HG03159 (cell line): ENCODE measurements at regions not wholly inside any gene's neighbourhood (a gene's known extent, or its start where the extent isn't known, plus 50 kb on each side); places are given as distances from the start of the nearest gene placed in this dataset.

Experiments
- ATAC-seq: cut with Tn5 transposase; IDR thresholded peaks from one replicate; pipeline ENCODE4 v1.9.1; 2021; ENCODE audit warnings: mild to moderate bottlenecking, moderate library complexity; ENCODE audit not compliant: unreplicated experiment

DNA sequence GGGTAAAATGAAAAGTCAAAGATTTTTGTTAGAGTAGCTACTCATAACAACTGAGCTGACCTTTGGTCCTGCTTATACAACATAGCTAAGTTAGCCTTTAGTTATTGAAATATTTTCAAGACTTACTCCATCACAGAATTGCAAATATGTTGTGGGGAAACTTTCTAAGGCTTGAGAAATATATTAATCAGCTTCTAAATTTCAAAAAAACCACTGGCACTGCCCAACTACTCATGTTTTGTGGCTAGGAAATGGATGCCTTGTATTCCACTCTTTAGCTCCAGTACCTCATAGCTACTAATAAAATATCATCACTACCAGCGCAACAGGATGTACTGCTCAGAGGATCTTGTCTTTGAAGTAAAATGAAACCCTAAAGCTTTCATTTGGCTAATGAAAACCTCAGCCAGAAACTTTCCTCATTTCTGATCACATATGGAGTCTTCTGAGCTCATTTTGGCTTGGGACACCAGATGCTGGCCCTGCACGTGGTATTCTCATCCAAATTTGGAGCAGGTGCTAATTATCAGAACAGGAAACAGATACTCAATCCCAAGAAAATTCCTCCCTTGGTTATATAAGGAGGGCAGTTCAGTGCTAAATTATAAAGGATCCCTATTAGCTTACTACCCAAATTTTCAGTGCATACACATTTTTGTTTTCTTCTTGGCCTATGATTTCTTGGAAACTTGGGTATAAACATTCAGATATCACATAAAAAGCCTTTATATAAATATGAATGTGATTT, 690.7 kb downstream of the ADGRL2 start:
- ATAC-seq: no peak

- no peak for ATAC-seq
Observed at GRCh38 chr1:82487778-82488177, 687.0 kb downstream of the ADGRL2 start.

DNA sequence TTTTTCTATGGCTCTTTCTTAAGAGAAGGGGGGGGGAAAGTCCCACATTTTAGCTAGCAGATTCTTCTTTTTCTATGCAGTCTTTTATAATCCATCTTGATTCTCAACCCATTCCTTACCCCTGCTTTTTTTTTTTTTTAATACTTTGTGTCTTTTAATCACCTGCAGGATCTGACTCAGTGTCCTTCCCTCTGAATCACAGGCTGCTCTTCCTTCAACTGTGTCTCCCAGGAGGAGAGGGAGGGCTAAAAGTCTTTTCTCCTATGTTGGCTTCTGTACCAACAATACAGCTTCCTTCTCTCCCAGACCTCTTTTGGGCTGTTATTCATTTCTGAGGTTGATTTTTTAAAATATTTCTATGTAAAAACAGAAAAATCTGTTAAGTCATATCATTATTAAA, 686.2 kb downstream of the ADGRL2 start:
- no peak for ATAC-seq

- no peak for ATAC-seq
Observed at GRCh38 chr1:82486468-82486867, 685.7 kb downstream of the ADGRL2 start.

DNA sequence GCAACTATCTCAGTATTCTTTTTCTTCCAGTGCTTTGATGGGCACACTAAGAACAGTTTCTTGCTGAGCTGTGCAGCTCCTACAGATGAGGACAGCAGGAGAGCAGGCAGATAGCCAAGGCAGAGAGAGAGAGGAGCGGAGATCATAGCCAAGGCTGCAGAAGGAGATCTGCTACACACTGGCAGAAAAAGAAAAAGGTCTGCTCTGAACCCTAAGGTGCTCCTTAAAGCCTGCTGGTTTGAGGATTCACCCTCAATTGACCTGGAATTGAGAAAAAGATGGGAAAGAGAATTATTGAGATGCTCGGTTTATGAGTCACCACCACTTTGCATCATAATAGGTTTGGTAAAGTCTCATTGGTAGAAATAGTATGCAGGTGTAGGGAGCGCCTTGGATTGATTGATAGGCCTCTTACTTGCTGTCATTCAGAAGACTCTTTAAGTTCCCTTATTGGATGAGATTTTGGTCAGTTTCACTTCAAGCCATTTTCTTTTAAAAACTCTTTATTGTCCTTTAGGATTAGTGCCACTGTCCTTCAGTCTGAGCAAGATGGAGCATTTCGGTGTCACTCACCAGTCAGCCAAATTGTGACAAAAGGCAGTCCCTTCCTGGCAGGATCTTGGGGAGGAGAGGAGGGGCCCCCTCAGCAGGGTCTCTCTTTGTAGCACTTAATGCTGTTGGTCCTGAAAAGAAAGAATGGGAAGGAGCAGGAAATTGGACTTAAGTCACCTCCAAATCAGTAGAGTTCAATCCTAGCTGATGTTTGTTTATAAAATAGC, 685.0 kb downstream of the ADGRL2 start:
- ATAC-seq: no peak

DNA sequence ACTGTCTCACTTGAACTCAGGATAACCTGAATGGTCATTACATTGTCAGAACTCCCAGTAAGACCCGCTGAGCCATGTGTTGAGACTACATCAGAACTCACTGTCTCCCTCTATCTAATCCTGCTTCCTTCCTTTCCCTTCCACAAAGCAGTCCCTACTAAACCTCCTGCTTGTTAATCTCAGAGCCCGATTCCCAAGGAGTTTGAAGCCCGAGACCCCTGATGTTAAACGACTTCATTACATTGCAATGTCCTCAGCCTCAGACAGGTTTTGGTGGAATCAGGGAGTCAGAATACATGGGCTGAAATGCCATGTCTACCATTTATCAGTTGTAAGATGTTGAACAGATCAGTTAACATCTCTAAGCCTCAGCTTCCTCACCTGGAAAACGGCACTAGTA, 682.4 kb downstream of the ADGRL2 start:
- ATAC-seq: no peak

DNA sequence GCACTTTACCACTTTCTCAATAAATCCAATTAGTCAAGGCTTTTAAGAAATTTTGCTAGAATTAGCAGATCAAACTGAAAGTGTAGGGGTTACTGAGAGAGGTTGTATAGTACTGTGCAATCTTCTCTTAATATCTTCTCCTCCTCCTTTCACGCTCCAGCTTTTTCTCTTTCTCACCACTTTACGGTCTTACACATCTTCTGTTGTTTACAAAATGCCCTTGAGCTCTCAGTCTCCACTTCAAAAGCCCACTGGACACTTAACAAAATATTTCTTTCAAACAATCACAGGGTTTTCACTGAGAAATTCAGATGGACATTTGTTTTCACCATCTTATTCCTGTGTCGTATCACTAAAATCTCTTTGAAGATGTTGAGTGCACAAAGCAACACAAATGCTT, 678.2 kb downstream of the ADGRL2 start:
- no peak for ATAC-seq

GRCh38 chr1:82472489-82473131, 671.9 kb downstream of the ADGRL2 start:
- no peak for ATAC-seq

DNA sequence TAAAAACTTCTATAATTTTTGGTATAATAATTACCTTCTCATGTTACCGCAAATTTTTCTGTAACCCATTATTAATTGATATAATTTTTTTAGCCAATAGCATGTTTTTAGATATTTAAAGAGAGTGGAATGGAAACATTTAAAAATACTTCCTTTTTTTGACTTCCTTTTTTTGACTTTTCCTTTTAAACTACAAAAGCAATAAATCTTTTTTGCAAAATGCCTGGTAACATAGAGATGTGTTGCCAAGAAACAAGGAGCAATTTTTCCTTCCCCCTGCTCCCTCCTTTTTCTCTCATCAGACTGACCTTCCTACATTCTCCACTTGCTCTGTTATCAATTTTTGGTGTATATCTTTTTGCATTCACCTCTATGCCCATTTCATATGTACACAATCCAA, 666.2 kb downstream of the ADGRL2 start:
- no peak for ATAC-seq

DNA sequence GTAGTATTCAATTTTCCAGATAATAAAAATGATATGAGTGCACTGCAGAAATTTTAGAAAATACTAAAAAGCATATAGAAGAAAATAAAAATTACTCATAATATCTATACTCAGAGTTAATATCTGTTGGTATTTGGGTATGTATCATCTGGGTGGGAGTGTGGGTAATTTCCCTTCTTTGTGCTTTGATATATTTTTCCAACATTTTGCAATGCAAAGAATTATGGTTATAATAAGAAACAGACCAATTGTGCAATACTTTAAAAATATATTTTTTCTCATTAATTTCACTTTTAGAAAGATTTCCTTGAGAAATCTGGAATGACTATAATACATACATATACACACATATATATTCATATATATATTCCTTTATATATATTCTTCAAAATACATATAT, 665.7 kb downstream of the ADGRL2 start:
- no peak for ATAC-seq

- no peak for ATAC-seq
Observed at GRCh38 chr1:82465024-82465423, 664.3 kb downstream of the ADGRL2 start.

DNA sequence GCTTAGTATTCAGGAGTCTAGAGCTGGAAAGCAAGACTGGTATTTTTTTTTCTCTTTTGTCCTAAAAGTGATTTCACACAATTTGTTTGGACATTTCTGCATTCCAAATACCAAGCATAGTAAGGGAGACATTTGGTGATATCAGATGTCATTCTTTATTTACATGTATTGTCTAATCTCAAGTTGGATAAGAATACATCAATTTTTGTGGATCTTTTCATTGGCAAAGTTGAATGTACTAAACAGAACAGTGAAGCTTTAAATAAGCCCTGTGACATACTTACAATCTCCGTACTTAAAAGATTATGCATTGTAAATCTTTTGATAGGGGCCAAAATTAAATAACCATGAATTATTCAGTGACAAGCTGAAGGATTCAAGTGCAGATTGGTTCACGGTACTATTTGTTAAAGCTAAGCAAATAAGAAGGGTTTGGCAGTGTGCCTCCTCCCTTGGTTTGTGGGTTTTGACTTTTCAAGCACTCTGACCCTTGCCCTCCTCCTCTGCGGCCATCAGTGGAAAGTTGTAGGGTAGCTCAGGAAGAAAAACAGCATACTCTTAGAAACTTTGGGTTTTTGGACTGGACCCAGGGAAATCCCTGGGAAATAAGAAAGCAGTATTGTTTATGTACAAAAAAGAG, 663.7 kb downstream of the ADGRL2 start:
- ATAC-seq: no peak

DNA sequence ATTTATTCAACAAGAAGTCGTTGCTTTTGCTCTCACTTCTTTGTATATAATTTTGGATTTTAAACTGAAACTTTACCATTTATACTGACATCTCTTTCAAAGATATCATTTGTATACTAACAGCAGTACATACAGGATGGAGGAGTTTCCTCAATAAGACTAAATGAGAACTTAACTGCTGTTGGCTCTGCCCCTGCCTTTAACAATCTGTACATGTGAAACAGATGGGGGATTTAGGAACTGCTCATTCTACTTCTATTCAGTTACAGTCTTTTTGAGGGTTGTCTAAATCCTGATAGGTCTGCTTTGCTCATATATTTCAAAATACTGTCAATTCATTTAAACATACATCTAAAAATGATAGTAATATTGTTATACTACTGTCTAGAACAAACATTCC, 663.2 kb downstream of the ADGRL2 start:
- no peak for ATAC-seq

GRCh38 chr1:82462366-82462765, 661.6 kb downstream of the ADGRL2 start:
- ATAC-seq: no peak

GRCh38 chr1:82455342-82455741, 654.6 kb downstream of the ADGRL2 start:
- no peak for ATAC-seq

GRCh38 chr1:82454431-82454830, 653.7 kb downstream of the ADGRL2 start:
- no peak for ATAC-seq

DNA sequence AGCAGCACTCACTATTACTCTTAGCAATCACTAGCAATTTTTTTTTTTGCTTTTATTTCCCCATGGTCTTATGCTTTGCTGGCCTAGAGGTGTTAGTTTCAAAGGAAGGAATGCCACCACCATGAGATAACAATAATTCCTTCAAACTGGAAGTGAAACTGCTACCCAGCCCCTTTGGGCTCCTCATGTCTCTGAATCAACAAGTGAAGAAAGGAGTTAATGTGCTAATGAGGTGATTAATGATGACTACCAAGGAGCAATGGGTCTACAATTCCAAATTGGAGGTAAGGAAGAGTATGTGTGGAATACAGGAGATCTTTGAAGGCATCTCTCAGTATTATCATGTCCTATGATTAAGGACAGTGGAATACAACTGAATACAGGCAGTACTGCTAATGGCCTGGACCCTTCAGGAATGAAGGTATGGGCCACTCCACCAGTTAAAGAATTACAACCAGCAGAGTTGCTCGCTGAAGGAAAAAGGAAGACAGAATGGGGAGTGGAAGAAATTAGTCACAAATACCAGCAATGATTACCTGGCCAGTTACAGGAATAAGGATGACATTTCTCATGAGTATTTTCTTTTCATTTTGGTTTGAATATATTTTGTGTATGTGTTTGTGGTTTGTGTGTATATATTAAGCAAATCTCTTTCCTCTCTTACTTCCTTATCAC, 652.9 kb downstream of the ADGRL2 start:
- ATAC-seq: no peak

GRCh38 chr1:82452096-82452495, 651.4 kb downstream of the ADGRL2 start:
- no peak for ATAC-seq

DNA sequence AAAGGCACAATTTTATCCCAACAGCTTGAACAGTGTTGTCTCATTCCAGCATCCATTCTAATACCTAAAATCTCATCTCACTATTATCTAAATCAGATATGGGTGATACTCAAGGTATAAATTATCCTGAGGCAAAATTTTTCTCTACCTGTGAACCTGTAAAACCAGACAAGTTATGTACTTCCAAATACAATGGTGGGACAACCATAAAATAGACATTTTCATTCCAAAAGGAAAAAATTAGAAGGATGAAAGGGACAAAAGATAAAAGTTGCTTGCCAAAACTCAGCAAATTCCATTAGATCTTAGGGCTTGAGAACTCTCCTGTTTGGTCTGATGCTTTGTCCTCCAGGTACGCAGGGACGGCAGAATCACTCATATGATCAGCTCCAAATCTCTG, 650.5 kb downstream of the ADGRL2 start:
- ATAC-seq: no peak

DNA sequence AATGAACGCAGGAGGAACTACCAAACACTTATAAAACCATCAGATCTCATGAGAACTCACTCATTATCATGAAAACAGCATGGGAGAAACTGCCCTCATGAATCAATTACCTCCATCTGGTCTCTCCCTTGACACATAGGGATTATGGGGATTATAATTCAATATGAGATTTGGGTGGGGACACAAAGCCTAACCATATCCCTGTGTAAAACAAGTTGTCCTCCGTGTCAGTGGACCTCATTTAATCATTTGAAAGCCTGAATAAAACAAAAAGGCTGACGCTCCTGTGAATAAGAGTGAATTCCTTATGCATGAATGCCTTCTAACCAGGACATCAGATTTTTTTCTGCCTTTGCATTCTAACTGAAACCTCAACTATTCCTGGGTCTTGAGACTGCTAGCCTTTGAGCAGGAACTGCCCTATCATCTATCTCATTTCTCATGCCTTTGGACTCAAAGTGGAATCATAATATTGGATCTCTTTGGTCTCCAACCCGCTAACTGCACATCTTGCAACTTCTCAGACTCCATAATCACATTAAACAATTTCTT, 648.8 kb downstream of the ADGRL2 start:
- ATAC-seq: no peak

DNA sequence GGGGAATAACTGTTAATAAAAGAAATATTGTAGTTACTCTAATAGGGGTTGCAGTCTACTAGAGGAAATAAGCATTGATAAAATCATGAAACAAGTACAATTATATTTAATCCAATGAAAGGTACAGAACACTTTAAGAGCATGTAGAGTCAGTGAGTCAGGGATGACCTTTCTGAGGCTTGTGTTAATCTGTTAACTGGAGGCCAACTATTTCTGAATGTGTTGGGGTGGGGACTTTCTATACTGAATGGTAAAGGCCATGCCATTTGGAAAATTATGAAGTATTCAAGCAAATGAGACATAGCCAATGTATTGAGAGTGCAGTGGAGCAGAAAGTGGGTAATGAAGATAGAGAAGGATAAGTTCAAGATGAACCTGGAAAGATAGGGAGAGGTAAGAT, 646.2 kb downstream of the ADGRL2 start:
- no peak for ATAC-seq
